H1 (cell line): ENCODE measurements at regions not wholly inside any gene's neighbourhood (a gene's known extent, or its start where the extent isn't known, plus 50 kb on each side); places are given as distances from the start of the nearest gene placed in this dataset.
A peak's percentile ranks its signal among the peaks of the same experiment; 100 is the strongest.

Source experiments
- CTCF ChIA-PET: fragments of 300-600 bp; sonication (Branson Sonifier 250); formaldehyde crosslinking; loops from one replicate; lab custom pipeline; 2021; ENCODE audit not compliant: partially characterized antibody; lab: Charles Lee
- POLR2A ChIA-PET: fragments of 300-600 bp; sonication (Branson Sonifier 250); formaldehyde crosslinking; loops from one replicate; lab custom pipeline; 2021; ENCODE audit warnings: inconsistent platforms; ENCODE audit not compliant: partially characterized antibody; lab: Charles Lee
- DNase-seq, 2 experiments: peaks; one replicate each; pipeline versions ENCODE4 v3.0.0 to v3.0.0-alpha.2; 2010 to 2022; ENCODE audit warnings: low spot score in 2 of 2, low read depth in 1 of 2, mixed read lengths in 1 of 2
- FAIRE-seq: peaks from 2 replicates; lab custom pipeline; 2011; peaks lifted over from hg19 to GRCh38; lab: Jason Lieb, UNC
- H2AFZ ChIP-seq: 2 replicates; pipeline ENCODE4 v1.8.1; 2012; ENCODE audit warnings: low read length, inconsistent platforms
- H2AK5ac ChIP-seq: 2 replicates; pipeline ENCODE4 v1.6.1; 2013; ENCODE audit warnings: low read depth, low read length
- H2BK120ac ChIP-seq: replicated peaks from 2 replicates; pipeline ENCODE3; 2013; ENCODE audit warnings: low read depth, low read length, inconsistent platforms
- H2BK12ac ChIP-seq: 2 replicates; pipeline ENCODE4 v1.6.1; 2013; ENCODE audit warnings: low read depth, low read length
- H2BK15ac ChIP-seq: 2 replicates; pipeline ENCODE4 v1.6.1; 2013; ENCODE audit warnings: low read length
- H2BK20ac ChIP-seq: 2 replicates; pipeline ENCODE4 v1.6.1; 2013; ENCODE audit warnings: low read length
- H2BK5ac ChIP-seq: 2 replicates; pipeline ENCODE4 v1.6.1; 2013; ENCODE audit warnings: low read depth, low read length
- H3K14ac ChIP-seq: 2 replicates; pipeline ENCODE4 v1.6.1; 2013; ENCODE audit warnings: inconsistent platforms; ENCODE audit not compliant: insufficient read length
- H3K18ac ChIP-seq: 2 replicates; pipeline ENCODE4 v1.6.1; 2013; ENCODE audit warnings: low read length; ENCODE audit errors: extremely low read depth
- H3K23ac ChIP-seq: 2 replicates; pipeline ENCODE4 v1.6.1; 2013; ENCODE audit warnings: inconsistent platforms; ENCODE audit not compliant: insufficient read length
- H3K23me2 ChIP-seq: 2 replicates; pipeline ENCODE4 v1.6.1; 2013; ENCODE audit warnings: low read depth, low read length
- H3K27ac ChIP-seq: 2 replicates; pipeline ENCODE4 v1.6.1; 2011; ENCODE audit warnings: low read depth, low read length, inconsistent platforms
- H3K27me3 ChIP-seq, 4 experiments: replicated peaks in 1 of 4; 1 replicate in 1 of 4; 2 replicates in 3 of 4; pipeline versions ENCODE4 v1.6.1 to v1.8.1; 2011 to 2013; ENCODE audit warnings: low read length in 3 of 4, mild to moderate bottlenecking in 3 of 4, inconsistent platforms in 2 of 4, mixed read lengths in 2 of 4, moderate library complexity in 1 of 4; ENCODE audit not compliant: control insufficient read depth in 3 of 4, insufficient read depth in 3 of 4; ENCODE audit errors: extremely low read depth in 1 of 4
- H3K36me3 ChIP-seq, 4 experiments: 2 replicates each; pipeline versions ENCODE4 v1.6.1 to v1.8.1; 2011 to 2013; ENCODE audit warnings: mild to moderate bottlenecking in 4 of 4, low read length in 3 of 4, moderate library complexity in 2 of 4, control low read depth in 1 of 4, inconsistent platforms in 1 of 4; ENCODE audit not compliant: insufficient read depth in 4 of 4, control insufficient read depth in 2 of 4
- H3K4ac ChIP-seq: replicated peaks from 2 replicates; pipeline ENCODE3; 2013; ENCODE audit warnings: low read length, low read depth, mixed read lengths, inconsistent platforms; ENCODE audit not compliant: insufficient read length
- H3K4me1 ChIP-seq, 4 experiments: replicated peaks in 1 of 4; 1 replicate in 1 of 4; 2 replicates in 3 of 4; pipeline versions ENCODE4 v1.6.1 to v1.8.1; 2011 to 2013; ENCODE audit warnings: low read length in 3 of 4, inconsistent platforms in 2 of 4, mixed read lengths in 1 of 4; ENCODE audit not compliant: insufficient read depth in 4 of 4, control insufficient read depth in 3 of 4
- H3K4me2 ChIP-seq, 2 experiments: 2 replicates each; pipeline versions ENCODE4 v1.6.1 to v1.8.1; 2011 to 2013; ENCODE audit warnings: low read depth in 2 of 2, low read length in 2 of 2, control low read depth in 1 of 2, inconsistent platforms in 1 of 2, mild to moderate bottlenecking in 1 of 2; ENCODE audit not compliant: insufficient read depth in 1 of 2
- H3K4me3 ChIP-seq, 4 experiments: fragments of 200-600, 300-600 bp in 1 of 4; sonication (generic), shearing (Covaris generic), sonication (Bioruptor Twin) in 1 of 4; 2 replicates each; pipeline versions ENCODE4 v1.5.1 to v1.8.1; 2011 to 2016; ENCODE audit warnings: low read length in 4 of 4, low read depth in 3 of 4, control low read depth in 2 of 4, inconsistent platforms in 2 of 4, mild to moderate bottlenecking in 2 of 4, mixed read lengths in 1 of 4, moderate library complexity in 1 of 4; ENCODE audit not compliant: insufficient read depth in 2 of 4; ENCODE audit errors: extremely low read depth in 1 of 4
- H3K56ac ChIP-seq: replicated peaks from 2 replicates; pipeline ENCODE3; 2013; ENCODE audit warnings: low read depth, mild to moderate bottlenecking, mixed read lengths, low read length, inconsistent platforms; ENCODE audit not compliant: insufficient read length
- H3K79me1 ChIP-seq: 2 replicates; pipeline ENCODE4 v1.6.1; 2013; ENCODE audit warnings: low read depth, low read length, control low read depth
- H3K79me2 ChIP-seq, 2 experiments: 2 replicates each; pipeline versions ENCODE4 v1.6.1 to v1.8.1; 2012 to 2013; ENCODE audit warnings: low read length in 2 of 2, mild to moderate bottlenecking in 2 of 2, inconsistent platforms in 1 of 2; ENCODE audit not compliant: insufficient read depth in 2 of 2, control insufficient read depth in 1 of 2
- H3K9ac ChIP-seq, 4 experiments: replicated peaks in 1 of 4; 1 replicate in 1 of 4; 2 replicates in 3 of 4; pipeline versions ENCODE4 v1.6.1 to v1.8.1; 2011 to 2013; ENCODE audit warnings: low read depth in 3 of 4, low read length in 3 of 4, control low read depth in 2 of 4, mild to moderate bottlenecking in 2 of 4, moderate library complexity in 2 of 4, inconsistent platforms in 1 of 4; ENCODE audit errors: extremely low read depth in 1 of 4
- H3K9me3 ChIP-seq, 2 experiments: 2 replicates each; pipeline versions ENCODE4 v1.6.1 to v1.8.1; 2012 to 2013; ENCODE audit warnings: mild to moderate bottlenecking in 2 of 2, moderate library complexity in 2 of 2, control low read depth in 1 of 2, inconsistent platforms in 1 of 2, low read depth in 1 of 2, low read length in 1 of 2, mixed read lengths in 1 of 2; ENCODE audit not compliant: insufficient read depth in 2 of 2
- H4K20me1 ChIP-seq, 2 experiments: replicated peaks in 1 of 2; 2 replicates each; pipeline versions ENCODE3 to v1.8.1; 2011 to 2013; ENCODE audit warnings: inconsistent platforms in 2 of 2, low read length in 2 of 2, mild to moderate bottlenecking in 1 of 2; ENCODE audit not compliant: insufficient read depth in 2 of 2, control insufficient read depth in 1 of 2
- H4K5ac ChIP-seq: 2 replicates; pipeline ENCODE4 v1.6.1; 2013; ENCODE audit warnings: low read length, low read depth, mixed read lengths, inconsistent platforms; ENCODE audit not compliant: insufficient read length
- H4K8ac ChIP-seq: 2 replicates; pipeline ENCODE4 v1.8.0; 2013; ENCODE audit warnings: mild to moderate bottlenecking, moderate library complexity, low read length, inconsistent platforms; ENCODE audit not compliant: insufficient read depth; ENCODE audit errors: extremely low read depth
- H4K91ac ChIP-seq: replicated peaks from 2 replicates; pipeline ENCODE3; 2013; ENCODE audit warnings: low read length, mixed read lengths, inconsistent platforms; ENCODE audit not compliant: insufficient read length
- EP300 ChIP-seq, 2 experiments: IDR thresholded peaks; 1 replicate in 1 of 2; 2 replicates in 1 of 2; pipeline ENCODE4 v1.6.1; 2011 to 2012; ENCODE audit warnings: low read depth in 2 of 2, low read length in 2 of 2, mild to moderate bottlenecking in 2 of 2, borderline replicate concordance in 1 of 2, inconsistent platforms in 1 of 2, moderate library complexity in 1 of 2
- NANOG ChIP-seq: IDR thresholded peaks from 2 replicates; pipeline ENCODE4 v1.6.1; 2011; ENCODE audit warnings: low read length, low read depth, mild to moderate bottlenecking, inconsistent platforms; ENCODE audit not compliant: insufficient read depth, poor library complexity, severe bottlenecking
- NRF1 ChIP-seq: IDR thresholded peaks from 2 replicates; pipeline ENCODE4 v1.6.1; 2011; ENCODE audit warnings: mild to moderate bottlenecking, low read depth, low read length, improper control_type of control experiment
- POU5F1 ChIP-seq: IDR thresholded peaks from 2 replicates; pipeline ENCODE4 v1.6.1; 2011; ENCODE audit warnings: low read depth, mild to moderate bottlenecking, low read length, moderate library complexity
- SP1 ChIP-seq: IDR thresholded peaks from 2 replicates; pipeline ENCODE4 v1.6.1; 2011; ENCODE audit warnings: low read depth, low read length
- SRF ChIP-seq: IDR thresholded peaks from 2 replicates; pipeline ENCODE4 v1.6.1; 2011; ENCODE audit warnings: mild to moderate bottlenecking, low read depth, low read length, moderate library complexity
- TAF1 ChIP-seq: IDR thresholded peaks from 2 replicates; pipeline ENCODE4 v1.6.1; 2011; ENCODE audit warnings: mild to moderate bottlenecking, low read depth, low read length
- WGBS, 2 experiments: shearing (Covaris generic) in 1 of 2; methylation state at CpG; one replicate each; pipeline versions ENCODE4 v1.1.6 to v1.1.7; 2013 to 2015; ENCODE audit warnings: low lambda C conversion rate in 2 of 2, mixed read lengths in 2 of 2, inconsistent platforms in 1 of 2, low coverage in 1 of 2, missing lambda C conversion rate in 1 of 2; ENCODE audit not compliant: insufficient replicate concordance in 2 of 2, insufficient coverage in 1 of 2, insufficient read length in 1 of 2; ENCODE audit errors: extremely low coverage in 1 of 2, missing lambda C conversion rate in 1 of 2; 5-methylcytosine and 5-hydroxymethylcytosine counted together

DNA sequence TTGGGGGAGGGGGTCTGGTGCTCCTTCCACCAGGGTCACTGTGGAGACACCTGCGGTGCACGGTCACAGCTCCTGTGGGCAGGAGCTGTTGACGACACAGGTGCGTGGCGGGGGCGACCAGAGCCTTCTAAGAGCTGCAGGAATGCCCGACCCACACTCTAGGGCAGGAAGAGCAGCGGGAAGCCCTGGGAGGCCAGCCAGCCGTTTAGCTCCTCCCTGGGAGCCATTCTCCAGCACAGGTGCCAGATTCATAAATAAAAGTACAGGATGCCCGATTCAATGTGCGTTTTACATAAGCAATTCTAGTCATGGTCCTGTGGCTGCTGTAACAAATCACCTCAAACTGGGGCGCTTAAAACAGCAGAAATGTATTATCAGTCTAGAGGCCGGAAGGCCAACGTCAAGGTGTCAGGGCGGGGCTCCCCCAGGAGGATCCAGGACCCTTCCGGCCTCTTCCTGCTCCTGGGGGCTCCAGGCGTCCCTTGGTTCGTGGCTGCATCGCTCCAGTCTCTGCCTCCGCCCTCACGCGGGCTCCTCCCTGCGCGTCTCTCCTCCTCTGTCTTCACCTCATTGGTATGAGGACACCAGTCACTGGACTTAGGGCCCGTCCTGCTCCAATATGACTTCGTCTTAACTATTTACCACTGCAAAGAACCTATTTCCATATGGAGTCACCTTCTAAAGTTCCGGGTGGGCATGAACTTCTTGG lies 155.4 kb downstream of the FOXL1 start:
- Histone ChIP-seq H3K18ac (0 out of 2 replicates have a peak overlapping the region, but pooled peaks have one; percentile 51), H2AFZ (no peak overlapping the region), H3K9ac (no peak overlapping the region; a peak in 1 of 7 replicates), H2BK12ac (0 out of 2 replicates have a peak overlapping the region, but pooled peaks have one; percentile 28), H3K27me3 (peaks cover 0 to 7% (median 1%) of the 10 kb centered on the region in 4 experiments; a peak in 3 of 7 replicates), H2AK5ac (no peak overlapping the region), H4K8ac (no peak overlapping the region), H3K23me2 (no peaks in the 10 kb centered on the region; the same call in 1 of the 2 replicates), H2BK20ac (peak overlapping the region; percentile 8; the same call in 1 of the 2 replicates), H3K79me2 (no peaks in the 10 kb centered on the region), H2BK15ac (no peak overlapping the region; the same call in 1 of the 2 replicates), H3K27ac (no peak overlapping the region), H2BK120ac (no peak overlapping the region), H2BK5ac (peak overlapping the region; percentile 56; the same call in 1 of the 2 replicates), H3K36me3 (no peaks in the 10 kb centered on the region; a peak in 1 of 8 replicates), H3K79me1 (no peaks in the 10 kb centered on the region), H3K23ac (no peak overlapping the region), H3K4me3 (peak overlapping the region in 2 of 4 experiments; percentile 1 to 20; a peak in 1 of 8 replicates), H4K20me1 (no peaks in the 10 kb centered on the region), H3K9me3 (peaks cover 4% of the 10 kb centered on the region in 2 experiments; a peak in 1 of 4 replicates), H4K91ac (no peak overlapping the region), H3K4me2 (peak overlapping the region; percentile 42 to 56), H3K56ac (no peak overlapping the region), H3K4me1 (peaks cover 7 to 19% (median 15%) of the 10 kb centered on the region in 4 experiments), H4K5ac (no peak overlapping the region), H3K4ac (no peak overlapping the region), H3K14ac (no peak overlapping the region)
- POLR2A ChIA-PET: interaction anchor here (0.9 to 1.3 kb wide), 4 partner anchors 8 to 41 kb away, joined by 3 to 5 read pairs (median 4); no protein-coding TSS in a partner anchor
- no peak for FAIRE-seq
- no peak for DNase-seq
- TF ChIP-seq NRF1: no peak
- no peak for TF ChIP-seq POU5F1
- no peak for TF ChIP-seq NANOG
- TF ChIP-seq SP1: no peak
- no peak for TF ChIP-seq TAF1
- no peak for TF ChIP-seq SRF
- TF ChIP-seq EP300 (IDR thresholded peaks at IDR 0.05; ENCODE audit: borderline replicate concordance in 1 of 2, low read depth in 2 of 2, low read length in 2 of 2): no peak
- 52% methylated on average over 27 of the region's 27 CpGs; no CpG with 5 or more reads in 1 of the 2 experiments for WGBS, 2 experiments
- CTCF ChIA-PET: interaction anchor here (0.5 to 1.5 kb wide), 5 partner anchors 14 to 799 kb away, joined by 3 to 5 read pairs (median 4); no protein-coding TSS in a partner anchor
